ENCODE measurements at regions not wholly inside any gene's neighbourhood (a gene's known extent, or its start where the extent isn't known, plus 50 kb on each side); places are given as distances from the start of the nearest gene placed in this dataset.

DNA sequence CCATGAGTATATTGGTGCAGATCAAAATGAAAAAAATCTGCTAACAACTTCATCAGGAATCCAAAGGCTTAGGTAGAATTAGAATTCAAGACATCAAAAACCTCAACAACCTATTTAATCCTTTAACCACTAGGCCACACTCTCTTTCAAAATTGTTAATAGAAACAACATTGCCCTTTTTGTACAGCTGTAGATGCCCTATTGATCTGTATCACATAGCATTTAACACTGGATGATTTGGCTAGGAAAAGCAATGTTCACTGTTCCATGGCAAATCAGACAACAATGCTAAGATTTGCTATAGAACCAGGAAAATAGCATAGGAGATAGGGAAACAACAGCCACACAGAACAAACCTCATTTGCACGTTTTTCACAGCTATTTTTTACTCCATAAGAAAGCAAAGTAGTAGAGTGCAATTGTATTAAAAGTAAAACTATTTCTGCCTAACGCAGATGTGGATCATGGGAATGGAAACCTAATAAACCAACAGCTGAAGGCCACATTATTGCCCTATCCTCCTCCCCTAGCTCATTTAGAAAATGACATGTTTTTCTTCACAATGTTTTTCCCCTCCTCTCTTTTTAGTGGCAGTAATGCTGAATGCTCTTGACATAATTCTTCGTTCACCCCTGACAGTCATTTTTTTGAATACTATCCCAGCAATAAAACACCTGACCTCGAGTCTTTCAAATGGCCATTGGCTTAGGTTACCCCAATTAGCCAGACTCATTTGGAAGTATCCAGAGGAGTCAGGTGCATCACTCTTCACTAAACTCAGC is 373.0 kb upstream of the CCNH start:
- Histone ChIP-seq H3K27me3 (ENCODE audit: insufficient read depth, low read depth, low read length) (no peaks in the 10 kb centered on the region), H3K9me2 (ENCODE audit: insufficient read depth, low read length) (no peaks in the 10 kb centered on the region), H4K20me1 (ENCODE audit: insufficient read depth) (no peaks in the 10 kb centered on the region), H3F3A (ENCODE audit: insufficient read depth, low read length, poor library complexity, severe bottlenecking) (peaks cover 4% of the 10 kb centered on the region), H3K79me2 (replicated peaks; ENCODE audit: insufficient read depth, low read length) (peaks cover 73% of the 10 kb centered on the region), H3K27ac (ENCODE audit: low read length) (no peak overlapping the region), H3K9ac (ENCODE audit: low read length) (peak overlapping the region; percentile 9), H3K36me3 (ENCODE audit: insufficient read depth, low read length) (no peaks in the 10 kb centered on the region), H3K9me3 (ENCODE audit: low read length) (no peaks in the 10 kb centered on the region), H3K4me3 (ENCODE audit: low read length) (no peak overlapping the region), H2AFZ (ENCODE audit: low read depth, low read length) (no peak overlapping the region), H3K4me2 (ENCODE audit: low read length) (no peak overlapping the region)
- TF ChIP-seq POLR2AphosphoS5 (IDR thresholded peaks at IDR 0.05): no peak
- no peak for TF ChIP-seq CTCF (IDR thresholded peaks at IDR 0.05; ENCODE audit: poor library complexity, severe bottlenecking)
- no peak for TF ChIP-seq EZH2 (IDR thresholded peaks at IDR 0.05; ENCODE audit: borderline replicate concordance, insufficient read depth, low read length, poor library complexity, severe bottlenecking)
- TF ChIP-seq EP300 (conservative IDR thresholded peaks at IDR 0.05; ENCODE audit: poor library complexity, severe bottlenecking): no peak
- TF ChIP-seq MXI1 (conservative IDR thresholded peaks at IDR 0.05; ENCODE audit: poor library complexity, severe bottlenecking): no peak
- TF ChIP-seq, protein P1, sequence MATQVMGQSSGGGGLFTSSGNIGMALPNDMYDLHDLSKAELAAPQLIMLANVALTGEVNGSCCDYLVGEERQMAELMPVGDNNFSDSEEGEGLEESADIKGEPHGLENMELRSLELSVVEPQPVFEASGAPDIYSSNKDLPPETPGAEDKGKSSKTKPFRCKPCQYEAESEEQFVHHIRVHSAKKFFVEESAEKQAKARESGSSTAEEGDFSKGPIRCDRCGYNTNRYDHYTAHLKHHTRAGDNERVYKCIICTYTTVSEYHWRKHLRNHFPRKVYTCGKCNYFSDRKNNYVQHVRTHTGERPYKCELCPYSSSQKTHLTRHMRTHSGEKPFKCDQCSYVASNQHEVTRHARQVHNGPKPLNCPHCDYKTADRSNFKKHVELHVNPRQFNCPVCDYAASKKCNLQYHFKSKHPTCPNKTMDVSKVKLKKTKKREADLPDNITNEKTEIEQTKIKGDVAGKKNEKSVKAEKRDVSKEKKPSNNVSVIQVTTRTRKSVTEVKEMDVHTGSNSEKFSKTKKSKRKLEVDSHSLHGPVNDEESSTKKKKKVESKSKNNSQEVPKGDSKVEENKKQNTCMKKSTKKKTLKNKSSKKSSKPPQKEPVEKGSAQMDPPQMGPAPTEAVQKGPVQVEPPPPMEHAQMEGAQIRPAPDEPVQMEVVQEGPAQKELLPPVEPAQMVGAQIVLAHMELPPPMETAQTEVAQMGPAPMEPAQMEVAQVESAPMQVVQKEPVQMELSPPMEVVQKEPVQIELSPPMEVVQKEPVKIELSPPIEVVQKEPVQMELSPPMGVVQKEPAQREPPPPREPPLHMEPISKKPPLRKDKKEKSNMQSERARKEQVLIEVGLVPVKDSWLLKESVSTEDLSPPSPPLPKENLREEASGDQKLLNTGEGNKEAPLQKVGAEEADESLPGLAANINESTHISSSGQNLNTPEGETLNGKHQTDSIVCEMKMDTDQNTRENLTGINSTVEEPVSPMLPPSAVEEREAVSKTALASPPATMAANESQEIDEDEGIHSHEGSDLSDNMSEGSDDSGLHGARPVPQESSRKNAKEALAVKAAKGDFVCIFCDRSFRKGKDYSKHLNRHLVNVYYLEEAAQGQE (IDR thresholded peaks at IDR 0.05; ENCODE audit: borderline replicate concordance): no peak
- TF ChIP-seq TAF1 (IDR thresholded peaks at IDR 0.05; ENCODE audit: low read depth): no peak
- TF ChIP-seq RAD21 (conservative IDR thresholded peaks at IDR 0.05): no peak
- TF ChIP-seq SMC3 (conservative IDR thresholded peaks at IDR 0.05; ENCODE audit: poor library complexity): no peak

GRCh38 chr5:87784879-87785495 is 372.3 kb upstream of the CCNH start:
- no peaks in the 10 kb centered on the region for H3K36me3 ChIP-seq (ENCODE audit: insufficient read depth, low read length)

More at GRCh38 chr5:87784879-87785495, 372.3 kb upstream of the CCNH start:
- H3K4me2 ChIP-seq (ENCODE audit: low read length): no peak overlapping the region
- no peak overlapping the region for H2AFZ ChIP-seq (ENCODE audit: low read depth, low read length)
- TF ChIP-seq EP300 (conservative IDR thresholded peaks at IDR 0.05; ENCODE audit: poor library complexity, severe bottlenecking) (no peak), EZH2 (IDR thresholded peaks at IDR 0.05; ENCODE audit: borderline replicate concordance, insufficient read depth, low read length, poor library complexity, severe bottlenecking) (no peak), TAF1 (IDR thresholded peaks at IDR 0.05; ENCODE audit: low read depth) (no peak), SMC3 (conservative IDR thresholded peaks at IDR 0.05; ENCODE audit: poor library complexity) (no peak), CTCF (IDR thresholded peaks at IDR 0.05; ENCODE audit: poor library complexity, severe bottlenecking) (no peak), RAD21 (conservative IDR thresholded peaks at IDR 0.05) (no peak), MXI1 (conservative IDR thresholded peaks at IDR 0.05; ENCODE audit: poor library complexity, severe bottlenecking) (no peak), POLR2AphosphoS5 (IDR thresholded peaks at IDR 0.05) (no peak)
- TF ChIP-seq, protein P1 (IDR thresholded peaks at IDR 0.05; ENCODE audit: borderline replicate concordance): no peak
- no peak overlapping the region for H3K9ac ChIP-seq (ENCODE audit: low read length)
- H3K27ac ChIP-seq (ENCODE audit: low read length): no peak overlapping the region
- H4K20me1 ChIP-seq (ENCODE audit: insufficient read depth): no peaks in the 10 kb centered on the region
- H3K79me2 ChIP-seq (replicated peaks; ENCODE audit: insufficient read depth, low read length): peaks cover 73% of the 10 kb centered on the region
- H3K27me3 ChIP-seq (ENCODE audit: insufficient read depth, low read depth, low read length): no peaks in the 10 kb centered on the region
- H3K9me3 ChIP-seq (ENCODE audit: low read length): no peaks in the 10 kb centered on the region
- peaks cover 4% of the 10 kb centered on the region for H3F3A ChIP-seq (ENCODE audit: insufficient read depth, low read length, poor library complexity, severe bottlenecking)
- H3K4me3 ChIP-seq (ENCODE audit: low read length): no peak overlapping the region
- no peaks in the 10 kb centered on the region for H3K9me2 ChIP-seq (ENCODE audit: insufficient read depth, low read length)

Data from neural cell (in vitro differentiated cells).